Ovary (tissue), 7 donors: ENCODE measurements at regions not wholly inside any gene's neighbourhood (a gene's known extent, or its start where the extent isn't known, plus 50 kb on each side); places are given as distances from the start of the nearest gene placed in this dataset.

ENCODE experiments used
- DNase-seq, 5 donors: peaks; one replicate each; pipeline ENCODE4 v3.0.0-alpha.2; 2019 to 2020
- H3K27ac ChIP-seq, 2 donors: fragments of 200-600 bp; one replicate each; pipeline versions ENCODE4 v1.5.1 to v1.8.0; 2019 to 2022
- H3K27me3 ChIP-seq: fragments of 200-600 bp; one replicate; pipeline ENCODE4 v1.8.0; 2022
- H3K36me3 ChIP-seq: fragments of 200-600 bp; sonication (generic); one replicate; pipeline ENCODE4 v1.5.1; 2019
- H3K4me1 ChIP-seq: one replicate; pipeline ENCODE4 v1.8.1; 2013; ENCODE audit warnings: mild to moderate bottlenecking, moderate library complexity; ENCODE audit not compliant: insufficient read depth
- H3K4me3 ChIP-seq: fragments of 200-600 bp; sonication (generic); one replicate; pipeline ENCODE4 v1.5.1; 2017
- H3K9me3 ChIP-seq, 2 donors: fragments of 200-600 bp in 1 of 2; sonication (generic) in 1 of 2; one replicate each; pipeline versions ENCODE4 v1.5.1 to v1.8.1; 2013 to 2019; ENCODE audit warnings: mild to moderate bottlenecking in 1 of 2, moderate library complexity in 1 of 2
- EP300 ChIP-seq: sonication (generic); formaldehyde crosslinking; IDR thresholded peaks from one replicate; pipeline ENCODE4 v1.6.1; 2017; ENCODE audit warnings: antibody characterized with exemption
- POLR2A ChIP-seq: fragments of 450-650 bp; IDR thresholded peaks from one replicate; pipeline ENCODE4 v1.6.1; 2017; ENCODE audit warnings: antibody characterized with exemption, mild to moderate bottlenecking, moderate library complexity
- WGBS, 3 donors: extraction: QIAGEN DNeasy Blood & Tissue Kit in 1 of 3; methylation state at CpG; one replicate each; pipeline versions ENCODE4 v1.1.5 to v1.1.7; 2013 to 2017; 5-methylcytosine and 5-hydroxymethylcytosine counted together
- intact Hi-C, 4 donors: fragments of 100-400 bp; cut with DNase I; formaldehyde crosslinking; loops; one replicate each; pipeline versions ENCODE4 v1.11.0 to v1.15.1; 2022 to 2023
- TF ChIP-seq, protein P1 (sequence below), 3 donors: fragments of 450-650 bp in 2 of 3; fragments of 200-600 bp in 1 of 3; IDR thresholded peaks; one replicate each; pipeline versions ENCODE4 v1.5.1 to v1.8.0; 2016 to 2022; ENCODE audit warnings: antibody characterized with exemption in 3 of 3, mild to moderate bottlenecking in 1 of 3
- donor health status: DM: no; HTN: no; CAD: no; lungs with moderate emphysema.
- donor health status: DM: no; HTN: no; CAD: no.
- donor health status: Bipolar disorder and iron deficiency.
- donor health status: DM: no; HTN: no; CAD: no.
- donor health status: DM: yes; HTN: yes; CAD: no.

DNA sequence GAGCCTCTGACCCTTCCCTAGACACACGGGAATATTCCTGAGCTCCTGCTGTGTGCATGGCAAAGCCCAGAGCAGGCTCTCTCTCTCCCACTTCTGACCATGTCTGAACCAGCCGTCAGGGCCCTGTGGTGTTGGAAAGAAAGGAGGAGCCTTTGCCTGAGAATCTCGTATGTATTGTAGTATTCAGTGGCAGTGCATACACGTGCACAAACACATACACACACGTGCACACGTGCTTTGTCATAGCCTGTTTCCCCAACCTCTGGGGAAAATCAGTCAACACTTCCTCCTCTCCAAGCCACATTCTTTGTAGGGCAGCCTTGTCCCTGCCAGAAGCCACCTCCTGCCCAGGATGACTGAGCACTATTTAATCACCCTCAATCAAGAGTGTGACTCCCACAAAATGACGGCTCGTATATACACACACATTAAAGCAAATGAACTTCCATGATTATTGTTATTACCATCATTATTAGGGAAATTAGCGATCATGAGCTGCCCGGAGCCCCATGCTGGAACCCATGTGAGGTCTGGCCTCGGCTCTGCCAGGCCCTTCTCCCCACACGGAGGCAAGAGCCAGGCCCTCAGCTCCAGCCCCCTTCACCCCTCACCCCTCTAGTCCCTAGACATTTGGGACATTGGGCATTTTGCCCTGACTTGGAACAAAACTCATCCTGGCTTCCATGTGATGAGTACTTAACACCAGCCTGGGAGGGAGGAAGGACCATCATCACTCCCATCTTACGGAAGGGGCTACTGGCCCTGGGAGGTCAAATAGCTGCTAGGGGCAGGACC lies 331.9 kb downstream of the NPHP4 start:
- intact Hi-C loops = no loop called here
- 48 to 60% (median 53%) methylated on average over 13 of the region's 13 CpGs for WGBS, 3 donors
- H3K36me3 ChIP-seq = no peaks in the 10 kb centered on the region
- H3K9me3 ChIP-seq = no peaks in the 10 kb centered on the region
- no peaks in the 10 kb centered on the region for H3K27me3 ChIP-seq
- H3K4me1 ChIP-seq = no peaks in the 10 kb centered on the region
- H3K27ac ChIP-seq = no peak overlapping the region
- DNase-seq = no peak
- H3K4me3 ChIP-seq = no peak overlapping the region
- TF ChIP-seq EP300 (no peak), POLR2A (no peak)
- TF ChIP-seq, protein P1, sequence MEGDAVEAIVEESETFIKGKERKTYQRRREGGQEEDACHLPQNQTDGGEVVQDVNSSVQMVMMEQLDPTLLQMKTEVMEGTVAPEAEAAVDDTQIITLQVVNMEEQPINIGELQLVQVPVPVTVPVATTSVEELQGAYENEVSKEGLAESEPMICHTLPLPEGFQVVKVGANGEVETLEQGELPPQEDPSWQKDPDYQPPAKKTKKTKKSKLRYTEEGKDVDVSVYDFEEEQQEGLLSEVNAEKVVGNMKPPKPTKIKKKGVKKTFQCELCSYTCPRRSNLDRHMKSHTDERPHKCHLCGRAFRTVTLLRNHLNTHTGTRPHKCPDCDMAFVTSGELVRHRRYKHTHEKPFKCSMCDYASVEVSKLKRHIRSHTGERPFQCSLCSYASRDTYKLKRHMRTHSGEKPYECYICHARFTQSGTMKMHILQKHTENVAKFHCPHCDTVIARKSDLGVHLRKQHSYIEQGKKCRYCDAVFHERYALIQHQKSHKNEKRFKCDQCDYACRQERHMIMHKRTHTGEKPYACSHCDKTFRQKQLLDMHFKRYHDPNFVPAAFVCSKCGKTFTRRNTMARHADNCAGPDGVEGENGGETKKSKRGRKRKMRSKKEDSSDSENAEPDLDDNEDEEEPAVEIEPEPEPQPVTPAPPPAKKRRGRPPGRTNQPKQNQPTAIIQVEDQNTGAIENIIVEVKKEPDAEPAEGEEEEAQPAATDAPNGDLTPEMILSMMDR (IDR thresholded peaks at IDR 0.05) = no peak

DNA sequence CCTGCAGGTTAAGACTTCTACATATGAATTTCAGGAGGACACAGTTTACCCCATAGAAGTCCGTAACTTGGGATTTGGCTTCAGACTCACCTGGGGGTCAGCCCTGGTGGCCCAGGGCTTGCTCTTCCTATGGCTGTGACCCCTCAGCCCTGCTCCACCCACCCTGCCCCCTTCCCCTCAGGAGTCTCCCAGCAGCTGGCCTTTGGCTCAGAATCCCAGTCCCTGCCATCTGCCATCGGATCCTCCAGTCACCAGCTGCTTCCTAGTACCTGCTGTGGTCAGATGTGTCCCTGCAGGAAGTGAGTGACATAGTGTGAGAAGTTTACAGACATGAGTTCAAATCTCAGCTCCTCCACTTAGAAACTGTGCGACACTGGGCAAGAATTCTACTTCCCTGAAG lies 332.6 kb downstream of the NPHP4 start:
- no peak for DNase-seq
- 81 to 88% (median 83%) methylated on average over 3 of the region's 3 CpGs for WGBS, 3 donors
- H3K27ac ChIP-seq = no peak overlapping the region
- intact Hi-C loops = loop anchor here in 1 of 4 donors (1.0 kb wide), 1 partner anchor 44 kb away; no protein-coding TSS in a partner anchor
- H3K4me3 ChIP-seq = no peak overlapping the region
- no peaks in the 10 kb centered on the region for H3K4me1 ChIP-seq
- no peaks in the 10 kb centered on the region for H3K9me3 ChIP-seq
- no peaks in the 10 kb centered on the region for H3K36me3 ChIP-seq
- TF ChIP-seq, protein P1 (IDR thresholded peaks at IDR 0.05) = no peak
- TF ChIP-seq POLR2A (no peak), EP300 (no peak)
- H3K27me3 ChIP-seq = no peaks in the 10 kb centered on the region

DNA sequence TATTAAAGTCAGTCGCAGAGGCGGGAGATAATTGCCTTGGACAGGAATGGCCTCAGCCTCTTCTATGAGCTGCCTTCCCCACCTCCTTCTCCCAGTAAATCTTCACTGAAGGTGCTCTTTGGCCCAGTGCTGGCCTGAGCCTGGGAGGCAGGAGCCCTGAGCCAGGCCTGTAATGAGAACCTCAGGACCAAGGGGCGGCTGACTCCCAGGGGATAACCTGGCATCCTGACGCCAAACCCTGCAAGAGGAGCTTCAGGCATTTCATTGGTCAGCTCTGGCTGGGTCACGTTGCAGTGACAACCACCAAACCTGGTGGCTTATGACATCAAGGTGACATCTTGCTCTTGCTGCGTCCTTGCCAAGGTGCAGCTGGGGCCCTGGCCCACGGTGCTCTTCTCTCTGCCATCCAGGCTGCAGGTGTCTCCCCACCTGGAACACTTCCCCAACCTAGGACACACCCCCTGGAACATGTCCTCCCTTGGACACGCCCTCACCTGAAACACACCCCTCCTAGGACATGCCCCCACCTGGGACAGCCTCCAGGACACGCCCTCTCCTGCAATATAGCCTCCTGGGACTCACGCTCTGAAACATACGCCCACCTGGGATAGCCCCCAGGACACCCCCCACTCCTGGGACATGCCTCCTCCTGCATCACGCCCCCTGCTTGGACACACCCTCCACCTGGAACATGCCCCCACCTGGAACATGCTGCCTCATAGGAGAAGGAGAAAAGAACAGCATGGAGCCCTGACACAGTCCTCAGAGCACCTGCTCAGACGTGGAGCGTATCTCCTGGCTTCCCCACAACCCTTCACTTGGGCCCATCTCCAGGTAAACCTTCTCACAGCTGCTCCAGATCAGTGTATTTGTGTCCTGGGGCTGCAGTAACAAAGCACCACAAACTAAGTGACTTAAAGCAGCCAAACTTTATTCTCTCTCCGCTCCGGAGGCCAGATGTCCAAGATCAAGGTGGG lies 333.6 kb downstream of the NPHP4 start:
- H3K27ac ChIP-seq = no peak overlapping the region
- no peaks in the 10 kb centered on the region for H3K27me3 ChIP-seq
- no peak overlapping the region for H3K4me3 ChIP-seq
- WGBS, 3 donors = 62 to 68% (median 65%) methylated on average over 16 of the region's 16 CpGs
- H3K9me3 ChIP-seq = no peaks in the 10 kb centered on the region
- intact Hi-C loops = loop anchor here in 1 of 4 donors (1.0 kb wide), 1 partner anchor 45 kb away; no protein-coding TSS in a partner anchor
- H3K4me1 ChIP-seq = no peaks in the 10 kb centered on the region
- H3K36me3 ChIP-seq = no peaks in the 10 kb centered on the region
- DNase-seq = no peak
- TF ChIP-seq, protein P1 (IDR thresholded peaks at IDR 0.05) = no peak
- no peak for TF ChIP-seq EP300
- TF ChIP-seq POLR2A = no peak

DNA sequence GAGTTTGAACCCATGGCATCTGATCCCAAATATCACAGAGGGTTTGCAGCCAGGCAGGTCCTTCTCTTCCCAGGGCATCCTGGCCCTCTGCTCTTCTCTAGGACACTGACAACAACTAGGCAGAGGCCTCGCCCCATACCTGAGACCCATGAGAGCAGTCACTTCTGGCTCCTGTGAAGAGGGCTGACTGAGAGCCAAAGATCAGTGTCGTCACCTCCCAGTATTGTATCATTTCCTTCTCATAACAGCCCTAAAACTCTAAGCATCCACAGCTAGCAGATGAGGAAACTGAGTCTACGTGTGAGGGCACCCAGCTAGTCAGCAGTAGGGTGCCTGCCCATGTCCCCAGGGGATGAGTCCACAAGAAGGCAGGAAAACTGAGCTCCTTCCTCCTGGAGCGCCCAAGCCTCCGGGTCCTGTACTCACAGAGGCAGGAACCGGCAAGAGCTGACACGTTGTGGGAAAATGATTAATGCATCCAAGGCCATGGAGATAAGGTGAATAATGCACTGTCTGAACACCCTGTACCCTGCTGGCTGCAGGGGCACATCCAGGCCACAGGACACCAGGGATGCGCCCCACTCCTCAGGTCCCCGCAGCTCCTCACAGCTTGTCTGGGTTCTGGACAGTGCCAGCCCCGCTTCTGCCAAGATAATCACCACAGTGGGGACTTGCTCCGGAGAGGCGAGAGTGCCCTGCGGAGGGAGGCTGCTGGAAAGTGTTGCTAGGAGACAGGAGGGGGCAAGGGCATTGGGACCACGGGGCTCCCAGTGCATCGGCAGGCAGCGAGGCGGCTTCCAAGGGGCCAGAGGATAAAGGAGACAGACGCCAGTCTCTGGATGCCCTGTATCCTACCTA lies 340.0 kb downstream of the NPHP4 start:
- no peaks in the 10 kb centered on the region for H3K27me3 ChIP-seq
- H3K4me1 ChIP-seq = no peaks in the 10 kb centered on the region
- no peaks in the 10 kb centered on the region for H3K9me3 ChIP-seq
- no peaks in the 10 kb centered on the region for H3K36me3 ChIP-seq
- no peak overlapping the region for H3K27ac ChIP-seq
- H3K4me3 ChIP-seq = no peak overlapping the region
- intact Hi-C loops = no loop called here
- DNase-seq = no peak
- 18 to 20% (median 20%) methylated on average over 18 of the region's 18 CpGs for WGBS, 3 donors
- TF ChIP-seq, protein P1 (IDR thresholded peaks at IDR 0.05) = no peak
- TF ChIP-seq POLR2A (no peak), EP300 (no peak)
